Heart left ventricle (tissue), 16 donors: ENCODE measurements at regions not wholly inside any gene's neighbourhood (a gene's known extent, or its start where the extent isn't known, plus 50 kb on each side); places are given as distances from the start of the nearest gene placed in this dataset.

Experiments
- ATAC-seq, 4 donors: fragments of 200-7000 bp; cut with Tn5 transposase; one replicate each; pipeline ENCODE4 v1.9.1; 2020 to 2022; ENCODE audit warnings: moderate library complexity in 4 of 4, mild to moderate bottlenecking in 3 of 4, moderate number of reproducible peaks in 1 of 4
- DNase-seq, 5 donors: peaks; one replicate each; pipeline ENCODE4 v3.0.0-alpha.2; 2020
- H3K27ac ChIP-seq, 12 donors: fragments of 200-600 bp; sonication (generic) in 4 of 12; one replicate each; pipeline versions ENCODE4 v1.5.0 to v1.8.0; 2016 to 2022; ENCODE audit warnings: mild to moderate bottlenecking in 2 of 12
- H3K27me3 ChIP-seq, 9 donors: fragments of 200-600 bp; sonication (generic) in 2 of 9; one replicate each; pipeline versions ENCODE4 v1.5.1 to v1.8.0; 2016 to 2022; ENCODE audit warnings: mild to moderate bottlenecking in 3 of 9
- H3K36me3 ChIP-seq, 9 donors: fragments of 200-600 bp; sonication (generic) in 2 of 9; one replicate each; pipeline versions ENCODE4 v1.5.0 to v1.8.0; 2018 to 2022; ENCODE audit warnings: mild to moderate bottlenecking in 2 of 9
- H3K4me1 ChIP-seq, 12 donors: fragments of 200-600 bp; sonication (generic) in 4 of 12; one replicate each; pipeline versions ENCODE4 v1.5.0 to v1.8.0; 2016 to 2022; ENCODE audit warnings: mild to moderate bottlenecking in 3 of 12
- H3K4me3 ChIP-seq, 12 donors: fragments of 200-600 bp; sonication (generic) in 4 of 12; one replicate each; pipeline versions ENCODE4 v1.5.0 to v1.8.0; 2017 to 2022; ENCODE audit warnings: mild to moderate bottlenecking in 9 of 12, moderate library complexity in 4 of 12
- H3K9me3 ChIP-seq, 12 donors: fragments of 200-600 bp; sonication (generic) in 4 of 12; one replicate each; pipeline versions ENCODE4 v1.5.0 to v1.8.0; 2016 to 2022; ENCODE audit warnings: mild to moderate bottlenecking in 1 of 12
- POLR2A ChIP-seq, 2 donors: fragments of 450-650 bp; IDR thresholded peaks; one replicate each; pipeline ENCODE4 v1.6.1; 2017; ENCODE audit warnings: antibody characterized with exemption in 2 of 2, mild to moderate bottlenecking in 2 of 2, moderate library complexity in 2 of 2
- WGBS, 4 donors: extraction: QIAGEN DNeasy Blood & Tissue Kit in 2 of 4; methylation state at CpG; one replicate each; pipeline versions ENCODE4 v1.1.5 to v1.1.7; 2013 to 2018; 5-methylcytosine and 5-hydroxymethylcytosine counted together
- intact Hi-C, 10 donors: fragments of 100-400 bp; cut with DNase I; formaldehyde crosslinking; loops; one replicate each; pipeline versions ENCODE4 v1.11.1 to v1.14.2; 2022
- TF ChIP-seq, protein P1 (sequence below), 12 donors: fragments of 200-600 bp; sonication (generic) in 4 of 12; IDR thresholded peaks; one replicate each; pipeline versions ENCODE4 v1.5.0 to v1.8.0; 2018 to 2022; ENCODE audit warnings: antibody characterized with exemption in 12 of 12, mild to moderate bottlenecking in 5 of 12
- donor health status: ischemic (EF 13 %, LVEDD 7.1; RV severe dilation, severe dysfunction).
- donor health status: healthy with polysubstance abuse.
- donor health status: DM: no; HTN: yes; CAD: no.
- donor health status: DM: no; HTN: no; CAD: no.
- donor health status: ischemic (EF 25% LVEDD 6.9; RV normal size, moderate dysfunction).
- donor health status: ischemic (EF 25% LVEDD 5.7; RV mildly dilated, moderate dysfunction).
- donor health status: healthy.
- donor health status: DM: yes; HTN: yes; CAD: no.
- donor health status: ischemic (EF 35%, LVEDD 5.7; RV mildly dilated, moderate dysfunction).
- donor health status: nonischemic (EF 11% LVEDD 7.7; RV severe dilation, severe dysfunction).
- donor health status: DM: yes; HTN: yes; CAD: no.
- donor health status: PGD.
- donor health status: ischemic (EF 29% LVEDD 5.4; RV normal size, mild dysfunction).
- donor health status: nonischemic (EF 23%, LVEDD 6.1; RV moderate dilation, normal function).

GRCh38 chr14:98999901-99000300 lies 272.1 kb downstream of the BCL11B start:
- no peak overlapping the region for H3K27ac ChIP-seq
- no peaks in the 10 kb centered on the region for H3K36me3 ChIP-seq
- peaks cover 0 to 5% (median 0%) of the 10 kb centered on the region in 9 donors for H3K27me3 ChIP-seq
- WGBS, 4 donors = 77 to 83% (median 79%) methylated on average over 6 to 11 of the region's 11 CpGs
- no peak for DNase-seq
- H3K4me1 ChIP-seq = no peaks in the 10 kb centered on the region
- H3K4me3 ChIP-seq = no peak overlapping the region
- no peaks in the 10 kb centered on the region for H3K9me3 ChIP-seq
- intact Hi-C loops = no loop called here
- no peak for ATAC-seq
- no peak for TF ChIP-seq POLR2A (IDR thresholded peaks at IDR 0.05)
- TF ChIP-seq, protein P1, sequence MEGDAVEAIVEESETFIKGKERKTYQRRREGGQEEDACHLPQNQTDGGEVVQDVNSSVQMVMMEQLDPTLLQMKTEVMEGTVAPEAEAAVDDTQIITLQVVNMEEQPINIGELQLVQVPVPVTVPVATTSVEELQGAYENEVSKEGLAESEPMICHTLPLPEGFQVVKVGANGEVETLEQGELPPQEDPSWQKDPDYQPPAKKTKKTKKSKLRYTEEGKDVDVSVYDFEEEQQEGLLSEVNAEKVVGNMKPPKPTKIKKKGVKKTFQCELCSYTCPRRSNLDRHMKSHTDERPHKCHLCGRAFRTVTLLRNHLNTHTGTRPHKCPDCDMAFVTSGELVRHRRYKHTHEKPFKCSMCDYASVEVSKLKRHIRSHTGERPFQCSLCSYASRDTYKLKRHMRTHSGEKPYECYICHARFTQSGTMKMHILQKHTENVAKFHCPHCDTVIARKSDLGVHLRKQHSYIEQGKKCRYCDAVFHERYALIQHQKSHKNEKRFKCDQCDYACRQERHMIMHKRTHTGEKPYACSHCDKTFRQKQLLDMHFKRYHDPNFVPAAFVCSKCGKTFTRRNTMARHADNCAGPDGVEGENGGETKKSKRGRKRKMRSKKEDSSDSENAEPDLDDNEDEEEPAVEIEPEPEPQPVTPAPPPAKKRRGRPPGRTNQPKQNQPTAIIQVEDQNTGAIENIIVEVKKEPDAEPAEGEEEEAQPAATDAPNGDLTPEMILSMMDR (IDR thresholded peaks at IDR 0.05) = no peak

GRCh38 chr14:99001241-99001640 lies 270.8 kb downstream of the BCL11B start:
- TF ChIP-seq, protein P1 (IDR thresholded peaks at IDR 0.05) = no peak
- TF ChIP-seq POLR2A (IDR thresholded peaks at IDR 0.05) = no peak
- DNase-seq (no peak), ATAC-seq (no peak)
- H3K4me1 ChIP-seq = no peaks in the 10 kb centered on the region
- H3K27ac ChIP-seq = no peak overlapping the region
- no peaks in the 10 kb centered on the region for H3K9me3 ChIP-seq
- whole genome bisulfite sequencing, 4 donors = 57 to 70% (median 61%) methylated on average over 6 to 7 of the region's 7 CpGs
- H3K4me3 ChIP-seq = no peak overlapping the region
- no peaks in the 10 kb centered on the region for H3K36me3 ChIP-seq
- peaks cover 0 to 5% (median 0%) of the 10 kb centered on the region in 9 donors for H3K27me3 ChIP-seq
- intact Hi-C loops = no loop called here

- intact Hi-C loops = no loop called here
- ATAC-seq = no peak
- Histone ChIP-seq H3K27ac (no peak overlapping the region), H3K4me3 (no peak overlapping the region), H3K27me3 (peaks cover 0 to 11% (median 0%) of the 10 kb centered on the region in 9 donors), H3K4me1 (no peaks in the 10 kb centered on the region), H3K36me3 (no peaks in the 10 kb centered on the region), H3K9me3 (no peaks in the 10 kb centered on the region)
- TF ChIP-seq, protein P1 (IDR thresholded peaks at IDR 0.05) = no peak
- TF ChIP-seq POLR2A (IDR thresholded peaks at IDR 0.05) = no peak
- DNase-seq = no peak
Observed at GRCh38 chr14:99003646-99004045, 268.4 kb downstream of the BCL11B start.

- no peaks in the 10 kb centered on the region for H3K36me3 ChIP-seq
- no peaks in the 10 kb centered on the region for H3K4me1 ChIP-seq
- WGBS, 4 donors = 62 to 75% (median 65%) methylated on average over 3 of the region's 3 CpGs
- no peak for DNase-seq
- TF ChIP-seq, protein P1 (IDR thresholded peaks at IDR 0.05) = no peak
- no peak for TF ChIP-seq POLR2A (IDR thresholded peaks at IDR 0.05)
- H3K9me3 ChIP-seq = no peaks in the 10 kb centered on the region
- ATAC-seq = no peak
- peaks cover 0 to 9% (median 0%) of the 10 kb centered on the region in 9 donors for H3K27me3 ChIP-seq
- intact Hi-C loops = no loop called here
- no peak overlapping the region for H3K4me3 ChIP-seq
- no peak overlapping the region for H3K27ac ChIP-seq
Observed at GRCh38 chr14:99004112-99004511, 267.9 kb downstream of the BCL11B start.
